MV-4-11 (cell line): ENCODE measurements at regions not wholly inside any gene's neighbourhood (a gene's known extent, or its start where the extent isn't known, plus 50 kb on each side); places are given as distances from the start of the nearest gene placed in this dataset.
"Not testable (repeated sequence)": the region's sequence is repeated elsewhere in the genome, so short reads cannot be mapped to it uniquely, and the experiment has no call there.

ENCODE experiments used
- DNase-seq: peaks from one replicate; lab custom pipeline; 2025; lab: John Stamatoyannopoulos, UW

GRCh38 chr1:168490306-168490705 is 53.5 kb downstream of the XCL2 start:
- no peak for DNase-seq

- peak; percentile 38 for DNase-seq
Observed at GRCh38 chr1:168488138-168488537, 55.7 kb downstream of the XCL2 start.

GRCh38 chr1:168486820-168487219 is 57.0 kb downstream of the XCL2 start:
- DNase-seq = not testable (repeated sequence)

DNA sequence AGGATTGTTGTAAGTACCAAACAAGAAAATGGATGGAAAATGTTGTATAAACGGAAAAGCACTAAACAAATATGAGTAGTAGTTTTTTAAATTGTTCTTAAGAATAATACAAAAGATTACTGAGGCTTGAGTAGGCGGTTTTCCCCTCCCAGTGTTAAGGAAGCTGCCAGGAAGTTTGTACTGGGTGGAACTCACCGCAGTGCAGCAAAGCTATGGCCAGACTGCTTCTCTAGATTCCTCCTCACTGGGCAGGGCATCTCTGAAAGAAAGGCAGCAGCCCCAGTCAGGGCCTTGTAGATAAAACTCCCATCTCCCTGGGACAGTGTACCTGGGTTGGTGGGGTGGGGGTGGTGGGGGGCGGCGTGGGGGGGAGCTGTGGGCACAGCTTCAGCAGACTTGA is 58.7 kb downstream of the XCL2 start:
- DNase-seq = no peak

- no peak for DNase-seq
Observed at GRCh38 chr1:168484083-168484482, 59.7 kb downstream of the XCL2 start.

DNA sequence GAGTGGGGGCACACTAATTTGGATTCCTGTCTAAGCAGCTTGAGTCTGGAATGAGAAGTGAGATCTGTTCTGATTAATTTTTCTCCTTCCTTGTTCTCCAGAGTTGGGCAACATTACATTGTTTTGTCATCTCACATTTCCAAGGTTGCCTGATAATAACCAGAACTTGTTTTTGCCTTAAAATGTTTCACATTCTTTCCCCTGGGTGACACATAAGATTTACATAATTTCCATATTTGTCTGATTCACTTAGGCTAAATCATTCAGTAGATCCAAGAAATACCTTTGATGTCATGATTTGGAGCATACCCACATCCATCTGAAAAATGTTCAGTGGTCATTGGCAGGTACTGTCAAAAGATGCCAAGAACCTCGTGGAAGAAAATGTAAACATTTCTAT is 60.3 kb downstream of the XCL2 start:
- DNase-seq = peak; percentile 14

- DNase-seq = peak; percentile 15
Observed at GRCh38 chr1:168482106-168482505, 61.7 kb downstream of the XCL2 start.

DNA sequence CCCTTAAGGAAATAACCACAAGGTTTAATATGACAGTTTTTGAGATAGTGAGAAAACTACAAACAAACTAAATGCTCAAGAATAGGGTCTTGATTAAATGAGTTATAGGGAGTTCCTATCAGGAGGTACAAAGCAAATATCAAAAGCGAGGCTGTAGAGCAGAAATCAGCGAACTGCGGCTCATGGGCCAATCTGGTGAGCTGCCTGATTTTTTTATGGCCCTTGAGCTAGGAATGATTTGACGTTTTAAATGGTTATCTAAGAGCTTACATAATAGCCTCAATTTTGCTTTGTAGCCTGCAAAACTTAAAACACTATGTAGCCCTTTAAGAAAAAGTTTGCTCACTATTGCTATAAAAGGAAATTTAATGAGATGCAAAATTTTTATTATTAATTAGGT is 62.2 kb downstream of the XCL2 start:
- no peak for DNase-seq

DNA sequence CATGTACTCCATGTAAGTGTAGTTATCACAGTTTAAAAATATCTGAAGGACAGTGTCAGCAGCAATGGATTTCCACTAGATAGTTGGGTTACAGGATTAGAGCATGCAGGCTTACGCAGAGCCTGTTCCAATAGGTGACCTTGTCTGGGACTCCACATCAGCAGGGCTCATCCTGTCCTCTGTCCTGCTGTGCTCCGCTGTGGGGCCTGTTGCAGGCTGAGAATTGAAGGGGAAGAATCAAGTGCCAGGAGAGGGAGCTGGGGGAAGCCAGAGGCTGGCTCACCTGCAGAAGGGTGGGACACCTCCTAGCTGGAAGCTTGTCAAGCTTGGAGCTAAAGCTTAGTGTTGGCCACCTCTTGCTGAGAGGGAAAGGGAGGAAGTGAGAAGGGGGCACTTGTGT is 62.8 kb downstream of the XCL2 start:
- no peak for DNase-seq

DNA sequence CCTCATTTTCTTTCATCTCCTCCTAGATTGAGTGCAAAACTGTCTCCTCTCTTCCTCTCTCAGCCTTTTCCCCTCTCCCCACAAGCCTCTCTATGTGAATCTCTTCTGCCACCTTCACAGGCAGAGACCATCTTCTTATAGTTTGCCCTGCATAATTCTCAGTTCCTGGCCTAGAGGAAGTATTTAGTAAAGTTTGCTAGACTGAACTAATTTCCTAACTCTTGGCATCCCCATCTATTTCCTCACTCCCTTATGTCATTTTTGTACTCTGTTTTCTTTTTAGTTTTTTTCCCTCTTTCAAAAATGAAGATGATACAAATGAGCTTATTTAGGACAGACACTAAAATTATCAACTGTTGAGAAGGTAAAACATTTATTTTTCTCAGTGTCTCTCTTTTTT is 66.0 kb downstream of the XCL2 start:
- DNase-seq = peak; percentile 28

GRCh38 chr1:168476588-168477385 is 67.0 kb downstream of the XCL2 start:
- DNase-seq = no peak

DNA sequence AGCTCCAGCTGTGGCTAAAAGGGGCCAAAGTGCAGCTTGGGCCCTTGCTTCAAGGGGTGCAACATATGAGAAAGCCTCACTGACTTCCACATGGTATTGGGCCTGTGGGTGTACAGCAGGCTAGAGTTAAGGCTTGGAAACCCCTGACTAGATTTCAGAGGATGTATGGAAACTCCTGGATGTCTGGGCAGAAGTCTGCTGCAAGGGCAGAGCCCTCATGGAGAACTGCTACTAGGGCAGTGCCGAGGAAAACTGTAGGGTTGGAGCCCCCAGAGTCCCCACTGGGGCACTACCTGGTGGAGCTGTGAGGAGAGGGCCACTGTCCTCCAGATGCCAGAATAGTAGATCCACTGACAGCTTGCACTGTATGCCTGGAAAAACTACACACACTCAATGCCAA is 69.5 kb downstream of the XCL2 start:
- DNase-seq = no peak

DNA sequence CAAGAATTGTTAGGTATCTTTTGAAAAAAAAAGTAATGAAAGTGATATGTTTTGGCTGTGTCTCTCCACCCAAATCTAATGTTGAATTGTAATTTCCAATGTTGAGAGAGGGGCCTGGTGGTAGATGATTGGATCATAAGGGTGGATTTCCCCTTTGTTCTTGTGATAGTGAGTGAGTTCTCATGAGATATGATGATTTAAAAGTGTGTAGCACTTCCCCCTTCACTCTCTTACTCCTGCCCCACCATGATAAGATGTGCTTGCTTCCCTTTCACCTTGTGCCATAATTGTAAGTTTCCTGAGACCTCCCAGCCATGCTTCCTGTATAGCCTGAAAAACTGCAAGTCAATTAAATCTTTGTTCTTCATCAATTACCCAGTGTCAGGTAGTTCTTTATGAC is 70.7 kb downstream of the XCL2 start:
- DNase-seq = no peak

- DNase-seq = no peak
Observed at GRCh38 chr1:168472223-168472622, 71.6 kb downstream of the XCL2 start.

GRCh38 chr1:168470901-168471431 is 72.8 kb downstream of the XCL2 start:
- peak; percentile 19 for DNase-seq

DNA sequence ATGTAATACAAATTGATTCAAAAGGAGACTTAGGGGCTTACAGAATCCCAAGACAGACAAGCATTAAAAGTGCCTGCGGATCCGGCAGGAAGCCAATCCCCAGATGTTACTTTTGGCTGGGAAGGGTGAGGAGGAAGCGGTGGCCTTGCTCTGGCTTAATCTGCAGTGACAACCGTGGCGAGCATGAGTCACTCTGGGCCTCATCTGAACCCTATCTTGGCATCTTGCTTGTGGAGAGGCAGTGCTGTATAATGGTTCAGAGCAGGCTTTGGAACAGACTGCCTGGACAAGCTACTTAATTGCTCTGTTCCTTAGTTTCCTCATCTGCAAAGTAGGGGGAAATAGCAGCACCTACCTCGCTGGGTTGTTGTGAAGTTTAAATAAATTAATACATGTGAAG is 74.1 kb downstream of the XCL2 start:
- DNase-seq = peak; percentile 92

- DNase-seq = no peak
Observed at GRCh38 chr1:168468822-168469221, 75.0 kb downstream of the XCL2 start.

DNA sequence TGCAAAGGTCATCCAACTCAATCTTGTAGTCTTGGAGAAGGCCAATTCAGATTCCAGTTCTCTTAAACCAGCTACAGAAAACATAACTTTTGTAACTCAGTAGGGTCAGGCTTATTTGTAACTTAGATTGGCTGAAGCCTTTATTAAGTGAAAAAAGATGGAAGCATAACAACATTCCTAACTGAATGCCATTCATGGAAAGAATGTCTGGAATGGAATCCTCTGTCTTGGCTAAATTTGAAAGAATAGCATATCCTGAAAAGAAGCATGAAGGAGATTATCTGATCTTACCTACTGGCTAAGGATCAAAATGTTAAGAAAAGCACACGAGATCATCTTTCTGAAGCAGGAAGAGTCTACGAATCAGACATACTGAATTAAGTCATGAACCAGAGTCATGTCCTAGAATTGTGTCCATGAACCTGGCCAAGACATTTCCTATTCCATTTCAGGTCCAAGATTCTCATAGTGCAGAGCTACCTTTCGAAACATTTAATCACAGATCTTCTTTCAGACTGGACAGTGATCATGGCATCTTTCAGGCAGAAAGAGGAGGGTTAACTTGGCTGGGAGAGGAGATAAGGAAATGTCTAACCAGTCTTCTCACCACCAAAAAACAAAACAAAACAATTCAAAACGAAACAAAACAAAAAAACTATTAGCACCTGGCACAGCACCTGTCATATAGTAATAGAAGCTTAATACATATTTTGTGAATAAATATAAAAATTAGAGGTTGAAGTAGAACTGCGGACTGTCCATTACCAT is 75.6 kb downstream of the XCL2 start:
- no peak for DNase-seq

DNA sequence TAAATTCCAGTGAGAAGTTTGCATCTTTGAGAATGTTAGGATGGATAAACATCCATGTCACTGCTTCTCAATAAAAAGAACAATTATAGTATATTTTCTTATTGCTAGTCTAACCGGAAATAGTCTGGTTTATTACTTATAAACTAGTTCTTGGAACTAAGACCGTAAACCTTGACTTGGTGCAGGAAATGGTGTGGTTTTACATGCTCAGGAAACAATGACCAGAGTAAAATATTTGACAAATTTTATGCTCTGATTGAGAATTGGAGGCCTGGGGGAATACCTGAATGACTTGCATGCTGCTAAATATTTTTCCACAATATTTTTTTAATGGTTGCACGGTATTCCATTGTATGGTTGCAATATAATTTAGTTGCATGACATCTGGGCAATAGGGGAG is 76.3 kb downstream of the XCL2 start:
- no peak for DNase-seq

DNA sequence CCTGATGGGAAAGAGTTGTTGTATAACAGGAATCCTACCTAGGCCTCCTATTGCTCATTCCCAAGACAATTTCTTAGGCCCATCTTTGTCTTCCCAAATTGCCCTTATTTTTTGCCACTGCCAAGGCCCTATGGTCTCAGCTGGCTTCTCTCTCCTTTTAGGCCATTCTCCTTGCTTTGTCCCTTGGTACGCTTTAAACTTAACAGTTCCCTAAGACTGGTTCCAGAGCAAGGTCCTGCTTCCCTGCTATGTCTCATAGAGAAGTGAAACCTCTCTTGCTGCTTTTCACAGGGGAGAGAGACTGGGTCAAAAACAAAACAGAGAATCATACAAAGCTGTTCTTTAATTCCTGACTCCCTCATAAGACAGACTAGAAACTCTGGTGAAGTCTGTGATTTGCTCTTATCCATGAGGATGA is 77.1 kb downstream of the XCL2 start:
- peak; percentile 85 for DNase-seq

- DNase-seq = peak; percentile 79
Observed at GRCh38 chr1:168466092-168466713, 77.6 kb downstream of the XCL2 start.

DNA sequence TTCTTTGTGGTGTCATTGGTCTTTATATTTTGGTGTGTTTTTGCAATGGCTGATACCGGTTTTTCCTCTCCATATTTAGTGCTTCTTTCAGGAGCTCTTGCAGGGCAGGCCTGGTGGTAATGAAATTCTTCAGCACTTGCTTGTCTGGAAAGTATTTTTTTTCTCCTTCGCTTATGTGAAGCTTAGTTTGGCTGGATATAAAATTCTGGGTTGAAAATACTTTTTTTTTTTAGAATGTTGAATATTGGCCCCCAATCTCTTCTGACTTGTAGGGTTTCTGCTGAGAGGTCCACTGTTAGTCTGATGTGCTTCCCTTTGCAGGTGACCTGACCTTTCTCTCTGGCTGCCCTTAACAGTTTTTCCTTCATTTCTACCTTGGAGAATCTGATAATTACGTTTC is 82.7 kb downstream of the XCL2 start:
- not testable (repeated sequence) for DNase-seq

- DNase-seq = peak; percentile 7
Observed at GRCh38 chr1:168457296-168457695, 86.5 kb downstream of the XCL2 start.
